ENCODE measurements at regions not wholly inside any gene's neighbourhood (a gene's known extent, or its start where the extent isn't known, plus 50 kb on each side); places are given as distances from the start of the nearest gene placed in this dataset.

DNA sequence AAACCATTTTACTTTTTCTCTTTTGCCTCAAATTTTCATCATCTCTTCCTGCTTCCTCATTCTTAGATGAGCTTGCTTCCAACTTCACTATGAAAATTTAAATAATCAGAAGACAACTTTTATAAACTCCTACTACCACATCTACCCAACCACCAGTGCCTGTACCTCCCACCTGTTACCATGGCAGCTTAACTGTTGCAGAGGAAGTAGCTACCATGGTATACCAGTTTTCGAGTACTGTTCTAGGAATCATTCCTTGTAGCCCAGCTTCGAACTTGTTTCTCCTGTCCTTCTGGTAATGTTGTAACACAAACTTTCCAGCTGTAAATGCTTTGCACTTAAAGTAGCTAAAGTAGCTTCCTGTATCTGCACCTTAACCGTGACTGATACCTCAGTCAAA is 266.8 kb upstream of the NREP start:
- Histone ChIP-seq H3K4me2 (ENCODE audit: low read length) (no peak overlapping the region), H4K20me1 (ENCODE audit: insufficient read depth, low read length) (no peaks in the 10 kb centered on the region), H3K4me3 (ENCODE audit: low read depth, low read length, poor library complexity, severe bottlenecking) (no peak overlapping the region), H3K27ac (ENCODE audit: low read depth, low read length, poor library complexity, severe bottlenecking) (no peak overlapping the region), H3K9me2 (ENCODE audit: insufficient read depth, low read length) (no peaks in the 10 kb centered on the region), H3K36me3 (ENCODE audit: insufficient read depth, low read length) (no peaks in the 10 kb centered on the region), H3K9me3 (ENCODE audit: low read length) (no peaks in the 10 kb centered on the region), H3K79me2 (ENCODE audit: insufficient read depth, low read depth, low read length) (no peaks in the 10 kb centered on the region), H2AFZ (ENCODE audit: low read length) (no peak overlapping the region), H3K4me1 (ENCODE audit: insufficient read depth, low read length, poor library complexity, severe bottlenecking) (no peaks in the 10 kb centered on the region)
- intact Hi-C loops (cut with micrococcal nuclease; ENCODE audit: unreplicated experiment): loop anchor here (10.0 kb wide), 1 partner anchor 61 kb away; no protein-coding TSS in a partner anchor
- ChIA-PET CTCF (ENCODE audit: unreplicated experiment) (no interaction called here), POLR2A (interaction anchor here (0.8 to 1.4 kb wide), 2 partner anchors 9 to 31 kb away, joined by 3 read pairs; no protein-coding TSS in a partner anchor)
- TF ChIP-seq, protein P1, sequence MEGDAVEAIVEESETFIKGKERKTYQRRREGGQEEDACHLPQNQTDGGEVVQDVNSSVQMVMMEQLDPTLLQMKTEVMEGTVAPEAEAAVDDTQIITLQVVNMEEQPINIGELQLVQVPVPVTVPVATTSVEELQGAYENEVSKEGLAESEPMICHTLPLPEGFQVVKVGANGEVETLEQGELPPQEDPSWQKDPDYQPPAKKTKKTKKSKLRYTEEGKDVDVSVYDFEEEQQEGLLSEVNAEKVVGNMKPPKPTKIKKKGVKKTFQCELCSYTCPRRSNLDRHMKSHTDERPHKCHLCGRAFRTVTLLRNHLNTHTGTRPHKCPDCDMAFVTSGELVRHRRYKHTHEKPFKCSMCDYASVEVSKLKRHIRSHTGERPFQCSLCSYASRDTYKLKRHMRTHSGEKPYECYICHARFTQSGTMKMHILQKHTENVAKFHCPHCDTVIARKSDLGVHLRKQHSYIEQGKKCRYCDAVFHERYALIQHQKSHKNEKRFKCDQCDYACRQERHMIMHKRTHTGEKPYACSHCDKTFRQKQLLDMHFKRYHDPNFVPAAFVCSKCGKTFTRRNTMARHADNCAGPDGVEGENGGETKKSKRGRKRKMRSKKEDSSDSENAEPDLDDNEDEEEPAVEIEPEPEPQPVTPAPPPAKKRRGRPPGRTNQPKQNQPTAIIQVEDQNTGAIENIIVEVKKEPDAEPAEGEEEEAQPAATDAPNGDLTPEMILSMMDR (conservative IDR thresholded peaks at IDR 0.05; ENCODE audit: low read length): no peak
- no peak for TF ChIP-seq EZH2phosphoT487 (IDR thresholded peaks at IDR 0.05; ENCODE audit: borderline replicate concordance, low read depth, low read length)
- BruUV-seq (replicated peaks): no TSS peak
- no peak for DNase-seq (ENCODE audit: low spot score)

- H2AFZ ChIP-seq (ENCODE audit: low read length): no peak overlapping the region
- ChIA-PET CTCF (ENCODE audit: unreplicated experiment) (no interaction called here), POLR2A (no interaction called here)
- BruUV-seq (replicated peaks): no TSS peak
- no peaks in the 10 kb centered on the region for H3K4me1 ChIP-seq (ENCODE audit: insufficient read depth, low read length, poor library complexity, severe bottlenecking)
- H3K79me2 ChIP-seq (ENCODE audit: insufficient read depth, low read depth, low read length): no peaks in the 10 kb centered on the region
- no peak overlapping the region for H3K27ac ChIP-seq (ENCODE audit: low read depth, low read length, poor library complexity, severe bottlenecking)
- H3K9me3 ChIP-seq (ENCODE audit: low read length): no peaks in the 10 kb centered on the region
- H3K9me2 ChIP-seq (ENCODE audit: insufficient read depth, low read length): no peaks in the 10 kb centered on the region
- no peak for DNase-seq (ENCODE audit: low spot score)
- H3K36me3 ChIP-seq (ENCODE audit: insufficient read depth, low read length): no peaks in the 10 kb centered on the region
- TF ChIP-seq, protein P1 (conservative IDR thresholded peaks at IDR 0.05; ENCODE audit: low read length): no peak
- TF ChIP-seq EZH2phosphoT487 (IDR thresholded peaks at IDR 0.05; ENCODE audit: borderline replicate concordance, low read depth, low read length): no peak
- no peaks in the 10 kb centered on the region for H4K20me1 ChIP-seq (ENCODE audit: insufficient read depth, low read length)
- no peak overlapping the region for H3K4me2 ChIP-seq (ENCODE audit: low read length)
- intact Hi-C loops (cut with micrococcal nuclease; ENCODE audit: unreplicated experiment): no loop called here
- no peak overlapping the region for H3K4me3 ChIP-seq (ENCODE audit: low read depth, low read length, poor library complexity, severe bottlenecking)
Observed at GRCh38 chr5:112018846-112019245, 261.9 kb upstream of the NREP start.

DNA sequence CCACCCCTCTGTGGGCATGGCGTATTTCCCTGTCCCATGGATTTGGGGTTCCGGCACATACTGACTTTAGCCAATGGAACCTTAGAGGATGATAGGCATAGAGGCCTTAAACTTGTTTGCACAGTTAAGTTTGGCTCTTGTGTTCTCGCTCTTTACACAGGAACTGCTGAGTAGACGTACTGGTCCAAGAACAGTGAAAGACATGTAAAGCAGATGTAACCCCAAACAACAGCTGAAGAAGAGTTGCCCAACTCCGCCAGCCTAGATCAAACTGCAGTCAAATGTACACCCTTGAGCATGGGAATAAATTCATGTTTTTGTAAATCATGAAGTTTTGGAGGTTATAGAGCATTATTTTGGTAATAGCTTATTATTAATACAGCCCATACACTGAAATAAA is 260.0 kb upstream of the NREP start:
- Histone ChIP-seq H3K27ac (ENCODE audit: low read depth, low read length, poor library complexity, severe bottlenecking) (no peak overlapping the region), H4K20me1 (ENCODE audit: insufficient read depth, low read length) (no peaks in the 10 kb centered on the region), H3K4me2 (ENCODE audit: low read length) (no peak overlapping the region), H2AFZ (ENCODE audit: low read length) (no peak overlapping the region), H3K9me2 (ENCODE audit: insufficient read depth, low read length) (no peaks in the 10 kb centered on the region), H3K9me3 (ENCODE audit: low read length) (no peaks in the 10 kb centered on the region), H3K4me1 (ENCODE audit: insufficient read depth, low read length, poor library complexity, severe bottlenecking) (no peaks in the 10 kb centered on the region), H3K36me3 (ENCODE audit: insufficient read depth, low read length) (no peaks in the 10 kb centered on the region), H3K79me2 (ENCODE audit: insufficient read depth, low read depth, low read length) (no peaks in the 10 kb centered on the region), H3K4me3 (ENCODE audit: low read depth, low read length, poor library complexity, severe bottlenecking) (no peak overlapping the region)
- CTCF ChIA-PET (ENCODE audit: unreplicated experiment): no interaction called here
- no TSS peak for BruUV-seq (replicated peaks)
- DNase-seq (ENCODE audit: low spot score): no peak
- POLR2A ChIA-PET: no interaction called here
- intact Hi-C loops (cut with micrococcal nuclease; ENCODE audit: unreplicated experiment): no loop called here
- no peak for TF ChIP-seq EZH2phosphoT487 (IDR thresholded peaks at IDR 0.05; ENCODE audit: borderline replicate concordance, low read depth, low read length)
